ENCODE measurements at regions not wholly inside any gene's neighbourhood (a gene's known extent, or its start where the extent isn't known, plus 50 kb on each side); places are given as distances from the start of the nearest gene placed in this dataset.

DNA sequence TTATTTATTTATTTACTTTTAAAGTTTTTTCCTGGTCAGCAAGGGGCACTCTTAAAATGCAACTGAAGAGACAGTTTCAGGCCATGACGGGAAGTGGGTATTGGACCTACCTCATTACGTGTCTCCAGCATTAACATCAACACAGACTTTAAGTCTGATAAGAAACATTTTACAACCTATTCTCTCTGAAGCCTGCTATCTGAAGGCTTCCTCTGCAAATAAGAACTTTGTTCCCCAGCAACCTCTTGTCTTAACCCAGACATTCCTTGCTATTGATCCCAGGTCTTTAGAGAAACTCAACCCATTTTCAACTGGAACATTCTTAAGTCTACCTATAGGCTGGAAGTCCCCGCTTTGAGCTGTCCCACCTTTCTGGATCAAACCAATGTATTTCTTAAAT, 258.3 kb upstream of the TMPRSS15 start:
- TF ChIP-seq CTCF (IDR thresholded peaks at IDR 0.05 in 4 of 5, conservative IDR thresholded peaks at IDR 0.05 in 1 of 5) = no peak
- no peak for TF ChIP-seq POLR2A (IDR thresholded peaks at IDR 0.05)

All from gastrocnemius medialis (tissue), 4 donors.